Ishikawa (cell line): ENCODE measurements at regions not wholly inside any gene's neighbourhood (a gene's known extent, or its start where the extent isn't known, plus 50 kb on each side); places are given as distances from the start of the nearest gene placed in this dataset.

Experiments
- CEBPB ChIP-seq: IDR thresholded peaks from 2 replicates; pipeline ENCODE4 v1.6.1; 2012
- CREB1 ChIP-seq: IDR thresholded peaks from 2 replicates; pipeline ENCODE4 v1.6.1; 2012; ENCODE audit warnings: low read depth
- EGR1 ChIP-seq: IDR thresholded peaks from 2 replicates; pipeline ENCODE4 v1.6.1; 2012
- EP300 ChIP-seq: IDR thresholded peaks from 2 replicates; pipeline ENCODE4 v1.6.1; 2012; ENCODE audit warnings: borderline replicate concordance
- FOXM1 ChIP-seq: IDR thresholded peaks from 2 replicates; pipeline ENCODE4 v1.6.1; 2012; ENCODE audit warnings: low read depth, borderline replicate concordance
- MAX ChIP-seq: IDR thresholded peaks from 2 replicates; pipeline ENCODE4 v1.6.1; 2012
- NFIC ChIP-seq: IDR thresholded peaks from 2 replicates; pipeline ENCODE4 v1.6.1; 2012
- RAD21 ChIP-seq: IDR thresholded peaks from 2 replicates; pipeline ENCODE4 v1.6.1; 2012; ENCODE audit warnings: low read depth
- REST ChIP-seq: IDR thresholded peaks from 2 replicates; pipeline ENCODE4 v1.6.1; 2012; ENCODE audit warnings: low read depth, mild to moderate bottlenecking
- TAF1 ChIP-seq: IDR thresholded peaks from 2 replicates; pipeline ENCODE4 v1.6.1; 2012; ENCODE audit warnings: low read depth, mild to moderate bottlenecking
- TCF12 ChIP-seq: IDR thresholded peaks from 2 replicates; pipeline ENCODE4 v1.6.1; 2012; ENCODE audit warnings: low read depth
- TEAD4 ChIP-seq: IDR thresholded peaks from 2 replicates; pipeline ENCODE4 v1.6.1; 2012
- USF1 ChIP-seq: IDR thresholded peaks from 2 replicates; pipeline ENCODE4 v1.6.1; 2012
- YY1 ChIP-seq: IDR thresholded peaks from 2 replicates; pipeline ENCODE4 v1.6.1; 2012; ENCODE audit warnings: low read depth
- ZBTB7A ChIP-seq: IDR thresholded peaks from 2 replicates; pipeline ENCODE4 v1.6.1; 2012; ENCODE audit warnings: low read depth

- TF ChIP-seq YY1 (no peak), ZBTB7A (no peak), EP300 (no peak), USF1 (no peak), NFIC (no peak), TAF1 (no peak), REST (no peak)
Measured at GRCh38 chr9:7656636-7657035, 142.9 kb downstream of the DMAC1 start.

GRCh38 chr9:7653262-7653661 is 146.3 kb downstream of the DMAC1 start:
- TF ChIP-seq ZBTB7A = no peak

- no peak for TF ChIP-seq CEBPB
- no peak for TF ChIP-seq REST
- no peak for TF ChIP-seq EP300
- no peak for TF ChIP-seq CREB1
- TF ChIP-seq FOXM1 = no peak
- no peak for TF ChIP-seq EGR1
- TF ChIP-seq TCF12 = no peak
- no peak for TF ChIP-seq NFIC
- TF ChIP-seq RAD21 = no peak
Measured at GRCh38 chr9:7640231-7640630, 159.3 kb downstream of the DMAC1 start.

GRCh38 chr9:7639471-7639870 is 160.1 kb downstream of the DMAC1 start:
- TF ChIP-seq YY1 = no peak
- TF ChIP-seq MAX = no peak
- no peak for TF ChIP-seq TAF1
- TF ChIP-seq TCF12 = no peak
- TF ChIP-seq ZBTB7A = no peak
- TF ChIP-seq RAD21 = no peak
- TF ChIP-seq TEAD4 = no peak
- TF ChIP-seq USF1 = no peak
- no peak for TF ChIP-seq REST
- TF ChIP-seq CEBPB = no peak
- no peak for TF ChIP-seq NFIC
- no peak for TF ChIP-seq EP300
- TF ChIP-seq EGR1 = no peak
- TF ChIP-seq CREB1 = no peak
- no peak for TF ChIP-seq FOXM1

- no peak for TF ChIP-seq REST
- no peak for TF ChIP-seq EGR1
- TF ChIP-seq USF1 = no peak
- no peak for TF ChIP-seq FOXM1
- TF ChIP-seq MAX = no peak
- no peak for TF ChIP-seq NFIC
- no peak for TF ChIP-seq YY1
- TF ChIP-seq TCF12 = no peak
- TF ChIP-seq CREB1 = no peak
- no peak for TF ChIP-seq EP300
- no peak for TF ChIP-seq TAF1
- TF ChIP-seq ZBTB7A = no peak
- TF ChIP-seq CEBPB = no peak
- no peak for TF ChIP-seq RAD21
- TF ChIP-seq TEAD4 = no peak
Measured at GRCh38 chr9:7636838-7637467, 162.6 kb downstream of the DMAC1 start.
